GM20431 (cell line): ENCODE measurements at regions not wholly inside any gene's neighbourhood (a gene's known extent, or its start where the extent isn't known, plus 50 kb on each side); places are given as distances from the start of the nearest gene placed in this dataset.

Experiments
- in situ Hi-C: fragments of 300-500 bp; cut with MseI, MboI; formaldehyde crosslinking; loops from one replicate; pipeline ENCODE4 v1.15.0; 2020; ENCODE audit warnings: low sequenced_read_pairs; ENCODE audit not compliant: unreplicated experiment

DNA sequence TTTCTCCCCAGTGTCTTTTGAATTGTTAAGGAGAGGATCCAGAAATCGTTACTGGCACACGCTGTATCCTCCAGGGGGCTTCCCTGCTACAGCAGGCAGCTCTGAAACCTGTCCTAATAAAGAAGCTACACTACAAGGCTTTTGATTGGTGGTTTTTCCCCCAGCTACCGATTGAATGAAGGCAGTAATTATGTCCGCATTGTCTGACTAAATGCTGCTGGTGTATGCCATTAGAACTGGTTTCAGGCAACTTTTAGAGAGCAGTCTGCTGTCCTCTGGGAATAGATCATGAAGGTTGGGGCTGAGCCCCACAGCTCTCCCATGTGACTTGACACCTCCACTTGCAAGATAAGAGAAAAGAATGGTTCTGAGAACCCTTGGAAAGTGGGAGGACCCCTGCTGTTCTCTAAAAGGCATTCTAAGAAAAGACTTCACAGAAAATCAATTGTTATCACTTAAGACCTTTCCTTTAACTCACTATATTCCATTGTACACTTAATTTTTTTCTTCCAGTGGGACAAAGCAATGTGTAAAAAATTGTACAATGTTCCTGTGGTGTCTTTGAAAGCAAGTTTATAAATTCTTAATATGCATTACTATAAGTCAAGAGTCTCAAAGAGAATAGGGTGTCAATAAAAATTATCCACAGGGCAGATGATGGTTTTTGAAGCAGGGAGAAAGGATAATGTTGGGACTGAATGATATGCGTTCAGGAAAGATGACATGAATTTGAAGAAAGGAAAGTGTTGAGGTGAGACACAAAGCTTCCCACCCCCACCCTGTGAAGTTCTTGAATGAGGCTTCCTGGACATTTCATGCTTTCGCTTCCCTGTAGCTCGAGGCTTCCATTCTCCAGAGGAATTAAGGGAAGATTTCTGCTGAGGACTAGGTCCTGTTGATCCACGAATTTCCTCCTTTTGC is 53.0 kb upstream of the DAZL start:
- in situ Hi-C loops = no loop called here

GRCh38 chr3:16658925-16659793 is 53.9 kb upstream of the DAZL start:
- in situ Hi-C loops = no loop called here

DNA sequence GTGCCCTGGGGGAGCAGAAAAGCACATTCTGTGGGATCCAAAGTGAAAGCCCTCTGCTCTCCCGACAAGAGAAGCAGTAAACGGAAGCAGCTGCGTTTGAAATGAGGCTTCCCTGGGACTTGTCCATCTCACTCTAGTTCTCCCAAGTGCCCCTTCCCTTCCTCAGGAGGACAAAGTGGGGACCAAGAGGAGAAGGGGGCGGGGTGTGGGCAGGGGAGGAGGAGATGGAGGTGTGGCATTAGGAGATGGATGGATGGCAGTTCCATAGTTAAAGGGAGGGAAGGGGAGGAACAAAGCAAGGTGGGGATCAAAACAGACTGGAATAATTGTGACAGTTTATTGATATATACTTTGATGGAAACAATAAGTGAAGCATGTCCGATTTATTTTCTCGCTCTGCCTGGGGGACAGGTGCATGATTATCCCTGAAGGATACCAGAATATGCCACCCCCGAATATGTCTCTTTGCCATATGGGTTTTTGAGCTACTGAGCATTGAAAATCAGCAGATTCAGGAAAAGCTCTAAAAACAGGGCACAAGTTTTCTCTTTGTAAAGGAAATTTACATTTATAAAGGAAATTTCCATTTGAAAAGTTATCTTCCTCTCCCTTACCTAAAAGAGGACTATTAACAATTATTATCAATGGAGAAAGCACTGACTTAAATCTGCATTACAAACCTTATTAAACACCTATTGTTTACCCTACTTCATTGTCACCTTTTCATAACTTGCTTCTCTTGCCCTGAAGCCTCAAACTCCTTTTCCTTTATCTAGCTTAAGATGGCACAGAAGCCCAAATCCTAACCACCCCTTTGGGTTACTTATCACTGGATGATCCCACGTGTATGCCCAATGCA is 58.9 kb upstream of the DAZL start:
- in situ Hi-C loops = no loop called here

- in situ Hi-C loops = no loop called here
Measured at GRCh38 chr3:16665282-16665741, 60.1 kb upstream of the DAZL start.

DNA sequence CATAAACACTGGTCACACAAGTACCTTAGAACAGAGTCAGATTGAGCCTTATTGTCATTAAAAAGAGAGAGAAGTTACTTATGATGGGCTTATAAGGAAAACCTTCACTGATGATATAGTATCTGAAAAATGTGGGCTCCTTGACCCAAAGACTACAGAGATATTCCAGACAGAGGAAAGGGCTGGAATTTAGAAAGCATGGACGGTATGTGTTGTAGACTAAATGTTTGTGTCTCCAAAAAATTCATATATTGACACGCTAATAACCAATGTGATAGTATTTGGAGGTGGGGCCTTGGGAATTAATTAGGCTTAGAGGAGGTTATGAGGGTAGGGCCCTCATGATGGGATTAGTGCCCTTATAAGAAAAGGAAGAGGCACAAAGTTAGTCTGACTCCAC is 61.0 kb upstream of the DAZL start:
- in situ Hi-C loops = no loop called here

DNA sequence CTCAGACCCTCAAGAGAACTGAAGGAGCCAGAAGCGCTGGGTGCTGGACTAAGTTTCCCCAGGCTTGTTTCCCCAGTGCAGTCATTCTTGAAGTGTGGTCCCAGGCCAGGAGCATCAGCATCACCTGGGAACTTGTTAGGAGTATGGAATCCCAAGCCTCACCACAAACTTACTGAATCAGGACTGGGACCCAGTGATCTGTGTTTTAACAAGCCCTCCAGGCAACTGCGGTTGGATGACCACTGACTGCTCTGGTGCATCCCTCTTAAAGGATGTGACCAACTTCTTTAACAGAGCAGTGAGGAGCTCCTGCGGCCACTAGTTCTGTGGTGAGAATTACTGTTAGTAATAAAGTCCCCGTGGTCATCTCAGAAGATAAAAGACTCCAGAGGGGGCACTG is 62.4 kb upstream of the DAZL start:
- in situ Hi-C loops = no loop called here

GRCh38 chr3:16668776-16669545 is 63.7 kb upstream of the DAZL start:
- in situ Hi-C loops = no loop called here

DNA sequence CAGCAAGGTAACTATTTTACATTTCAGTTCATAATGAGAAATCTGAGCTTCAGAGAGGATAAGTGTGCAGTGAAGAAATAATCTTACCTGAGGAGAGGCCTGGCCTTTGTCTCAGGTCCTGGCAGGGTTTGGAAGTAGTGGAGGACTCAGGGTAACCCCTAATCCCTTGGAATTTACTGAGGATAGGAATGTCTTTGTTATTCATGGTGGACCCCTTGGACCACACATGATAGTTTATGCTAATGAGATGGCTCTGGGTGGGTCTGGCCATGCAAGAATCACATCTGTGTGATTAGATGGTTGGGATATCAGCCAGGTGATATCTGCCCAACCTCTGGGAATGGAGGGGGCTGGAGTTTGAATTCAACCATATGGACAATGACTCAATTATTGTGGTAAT is 65.0 kb upstream of the DAZL start:
- in situ Hi-C loops = no loop called here

DNA sequence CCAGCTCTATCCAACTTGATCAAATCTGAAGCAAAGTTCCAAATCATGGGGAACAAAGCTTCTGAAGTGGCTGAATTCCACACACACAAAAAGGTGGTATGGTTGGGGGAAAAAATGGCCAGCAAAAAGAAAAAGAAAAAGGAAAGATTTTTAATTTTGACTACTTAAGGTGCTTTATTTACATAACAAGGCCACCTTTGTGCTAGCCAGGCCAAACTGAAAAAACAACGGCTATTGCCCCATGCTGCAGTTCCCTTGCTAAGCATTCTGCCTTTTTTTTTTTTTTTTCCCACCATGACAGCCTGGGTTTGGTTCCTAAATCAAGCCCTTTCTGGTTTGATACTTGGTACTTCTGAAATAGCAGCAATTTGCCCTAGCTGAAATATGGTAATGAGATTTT is 66.5 kb upstream of the DAZL start:
- in situ Hi-C loops = no loop called here

DNA sequence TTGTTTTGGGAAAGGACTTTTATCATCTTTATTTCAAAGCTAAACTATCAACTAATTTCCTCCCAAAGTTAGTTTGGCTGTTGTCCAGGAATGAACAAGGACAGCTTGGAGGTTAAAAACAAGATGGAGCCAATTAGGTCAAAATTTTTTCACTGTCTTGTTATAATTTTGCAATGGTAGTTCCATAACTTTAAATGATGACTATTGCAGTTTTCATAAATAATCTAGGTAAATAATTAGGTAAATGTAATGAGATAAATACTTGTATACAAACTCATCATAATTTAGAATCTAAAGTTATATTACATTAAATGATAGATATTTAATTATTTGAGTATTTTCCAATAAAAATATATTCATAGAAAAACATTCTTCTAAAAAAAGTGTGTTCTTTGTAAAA is 68.3 kb upstream of the DAZL start:
- in situ Hi-C loops = no loop called here

- in situ Hi-C loops = no loop called here
Measured at GRCh38 chr3:16675805-16676204, 70.6 kb upstream of the DAZL start.

DNA sequence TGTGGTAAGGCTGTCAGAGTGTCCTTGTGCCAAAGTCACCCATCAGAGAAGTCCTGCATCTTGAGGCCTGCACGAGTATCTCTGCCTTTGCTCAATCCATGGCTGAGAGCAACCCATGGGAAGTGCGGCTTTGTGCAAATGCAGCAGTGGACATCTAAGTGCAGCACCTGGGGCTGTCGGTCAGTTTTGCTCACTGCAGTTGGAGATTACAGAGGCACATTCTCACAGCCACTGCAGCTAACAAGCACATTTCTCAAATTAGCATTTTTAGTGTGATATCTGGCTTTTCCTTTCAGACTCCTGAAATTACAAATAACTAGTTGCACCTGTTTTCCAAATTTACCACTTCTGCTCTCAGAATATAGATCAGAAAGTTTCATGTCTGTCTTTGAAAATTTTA is 81.5 kb upstream of the DAZL start:
- in situ Hi-C loops = no loop called here

GRCh38 chr3:16687221-16687620 is 82.0 kb upstream of the DAZL start:
- in situ Hi-C loops = no loop called here

DNA sequence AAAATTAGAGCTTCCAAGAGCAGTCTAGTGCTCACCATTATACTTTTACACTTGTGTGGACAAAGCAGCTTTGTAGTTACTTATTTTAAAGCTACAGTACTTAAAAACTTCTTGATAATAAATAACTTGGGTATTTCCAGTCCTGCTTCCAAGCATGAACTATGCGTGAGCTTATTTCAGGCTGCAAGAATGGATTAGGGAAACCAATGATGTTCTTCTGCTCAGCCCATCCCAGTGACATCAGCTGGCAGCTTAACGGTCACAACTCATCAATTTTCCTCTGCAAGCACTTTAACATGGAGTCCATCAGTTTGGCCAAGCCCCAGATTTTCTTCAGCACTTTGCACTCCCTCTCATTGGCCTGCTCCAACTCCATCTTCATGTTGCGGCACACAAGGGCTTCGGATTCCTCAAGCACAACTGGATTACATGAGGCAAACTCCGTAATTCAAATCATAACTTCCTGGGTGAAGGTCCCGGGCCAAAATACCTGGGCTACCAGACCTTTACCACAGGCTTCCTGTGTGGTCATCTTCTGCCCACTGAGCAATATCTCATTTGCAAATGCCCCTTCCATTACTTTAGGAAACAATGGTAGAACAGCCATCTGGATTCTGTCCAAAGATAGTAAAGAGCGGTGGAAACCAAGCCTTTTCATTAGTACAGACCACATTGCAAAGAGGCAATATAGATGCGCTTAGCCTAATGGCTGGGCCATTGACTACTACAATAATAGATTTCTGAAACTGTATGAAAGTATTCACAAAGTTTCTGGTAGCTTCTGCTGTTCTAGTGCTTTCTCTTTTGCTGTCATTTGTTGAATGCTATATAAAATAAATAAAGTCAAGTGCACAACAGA is 87.5 kb upstream of the DAZL start:
- in situ Hi-C loops = no loop called here

DNA sequence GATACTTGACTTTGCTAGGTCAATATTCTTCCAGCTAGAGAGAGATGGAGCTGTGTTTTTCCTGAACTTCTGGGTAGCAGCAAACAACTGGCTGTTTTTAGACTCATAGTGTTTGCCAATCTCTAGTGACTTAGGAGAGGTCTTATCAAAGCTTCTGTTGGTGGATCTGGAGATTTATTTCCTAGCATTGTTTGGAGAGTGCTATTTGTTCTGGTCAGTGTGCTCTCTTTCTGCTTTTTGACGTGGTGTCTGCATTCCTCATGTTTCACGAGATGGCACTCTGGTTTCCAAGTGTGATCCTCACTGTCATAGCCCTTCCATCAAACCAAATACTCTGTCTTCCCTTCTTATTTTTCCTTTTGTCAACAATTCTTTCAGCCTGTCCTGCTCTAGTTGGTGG is 88.6 kb upstream of the DAZL start:
- in situ Hi-C loops = no loop called here

DNA sequence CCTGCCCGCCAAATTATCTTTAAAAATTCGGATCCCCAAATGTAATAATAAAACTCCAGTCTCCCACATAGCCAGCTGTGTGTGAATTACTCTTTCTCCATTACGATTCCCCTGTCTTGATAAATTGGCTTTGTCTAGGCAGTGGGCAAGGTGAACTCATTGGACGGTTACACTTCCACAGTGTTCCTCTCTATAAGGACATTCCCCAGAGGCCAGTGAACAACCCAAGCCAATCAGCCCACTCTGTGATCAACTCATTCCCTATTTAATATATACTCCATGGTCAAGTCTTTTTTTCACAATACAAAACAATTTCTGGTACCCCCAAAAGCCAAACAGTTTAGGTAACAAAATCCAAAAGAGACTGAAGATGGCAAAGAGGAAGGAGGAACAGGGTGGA is 90.5 kb upstream of the DAZL start:
- in situ Hi-C loops = no loop called here

DNA sequence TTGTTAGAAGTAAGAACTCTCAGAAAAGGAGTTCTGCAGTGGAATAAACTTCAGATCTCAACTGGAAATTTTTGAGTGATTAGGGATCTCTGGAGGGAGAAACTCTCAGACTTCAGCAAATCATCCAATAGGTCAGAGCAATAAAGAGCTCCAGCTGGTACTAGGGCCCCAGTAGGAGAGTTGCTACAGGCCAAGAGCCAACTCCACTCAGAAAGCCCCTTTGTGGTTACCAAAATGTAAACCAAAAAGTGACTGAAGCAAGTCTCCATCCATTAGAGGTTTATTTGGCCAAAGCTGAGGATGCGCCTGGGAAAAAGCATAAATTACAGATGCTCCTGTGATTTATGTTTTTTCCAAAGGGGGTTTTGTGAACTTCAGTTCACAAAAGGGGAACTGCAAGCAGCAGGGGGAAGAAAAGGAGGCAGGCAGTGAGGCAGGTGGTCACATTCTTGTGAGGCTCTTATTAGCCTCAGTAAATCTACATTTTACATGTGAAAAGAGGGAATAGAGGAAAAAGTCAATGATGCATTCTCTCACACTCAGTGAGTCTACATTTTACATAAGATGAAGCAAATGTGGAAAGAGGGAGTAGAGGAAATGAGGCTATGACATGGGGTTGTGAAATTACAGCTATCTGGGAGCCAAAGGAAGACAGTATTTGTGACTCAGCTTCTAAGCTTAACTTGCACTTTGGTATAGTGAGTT is 92.4 kb upstream of the DAZL start:
- in situ Hi-C loops = no loop called here

DNA sequence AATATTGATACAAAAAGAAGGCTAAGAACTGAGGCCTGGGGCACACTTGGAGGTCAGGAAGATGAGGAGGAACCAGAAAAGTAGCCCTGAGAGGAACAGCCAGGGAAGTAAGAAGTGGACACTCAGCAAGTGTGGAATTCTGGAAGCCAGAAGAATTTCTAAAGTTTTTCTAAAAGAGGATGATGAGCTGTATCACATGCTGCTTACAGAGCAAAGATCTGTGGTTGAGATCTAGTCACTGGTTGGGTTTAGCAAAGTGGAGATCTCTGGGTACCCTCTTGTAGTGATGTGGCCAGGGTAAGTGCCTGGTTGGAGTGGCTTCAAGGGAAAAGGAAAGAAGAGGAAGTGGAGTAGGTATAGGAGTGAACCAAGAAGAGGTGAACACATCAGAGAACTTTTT is 95.4 kb upstream of the DAZL start:
- in situ Hi-C loops = no loop called here
